HepG2 (cell line): ENCODE measurements at regions not wholly inside any gene's neighbourhood (a gene's known extent, or its start where the extent isn't known, plus 50 kb on each side); places are given as distances from the start of the nearest gene placed in this dataset.

Source experiments
- CEBPG ChIP-seq: IDR thresholded peaks from 2 replicates; pipeline ENCODE4 v1.6.1; 2016
- HIVEP1 ChIP-seq: sonication (generic); formaldehyde crosslinking; IDR thresholded peaks from 2 replicates; pipeline ENCODE4 v1.4.0; 2020; ENCODE audit warnings: mild to moderate bottlenecking, missing genetic modification reagents
- HNF4A ChIP-seq: sonication (generic); formaldehyde crosslinking; IDR thresholded peaks from 2 replicates; pipeline ENCODE4 v1.4.0; 2020; ENCODE audit warnings: missing genetic modification reagents
- HOXD1 ChIP-seq: sonication (generic); formaldehyde crosslinking; IDR thresholded peaks from 2 replicates; pipeline ENCODE4 v1.5.0; 2020; ENCODE audit warnings: missing genetic modification reagents
- JUN ChIP-seq: sonication (generic); formaldehyde crosslinking; IDR thresholded peaks from 2 replicates; pipeline ENCODE4 v1.4.0; 2020; ENCODE audit warnings: mild to moderate bottlenecking, missing genetic modification reagents
- MBD4 ChIP-seq: IDR thresholded peaks from 2 replicates; pipeline ENCODE4 v1.6.1; 2012; ENCODE audit warnings: low read length, inconsistent platforms, borderline replicate concordance
- MBNL3 ChIP-seq: fragments of 250-450 bp; sonication (Bioruptor Pico); conservative IDR thresholded peaks from 2 replicates; pipeline ENCODE4 v1.8.0; 2022; ENCODE audit warnings: mild to moderate bottlenecking, inconsistent platforms
- NFE2 ChIP-seq: sonication (generic); formaldehyde crosslinking; IDR thresholded peaks from 2 replicates; pipeline ENCODE4 v1.4.0; 2020; ENCODE audit warnings: missing genetic modification reagents
- NFYB ChIP-seq: sonication (generic); formaldehyde crosslinking; IDR thresholded peaks from 2 replicates; pipeline ENCODE4 v1.4.0; 2020; ENCODE audit warnings: missing genetic modification reagents
- RBM22 ChIP-seq: fragments of 200-400 bp; formaldehyde crosslinking; optimal IDR thresholded peaks from 2 replicates; pipeline ENCODE3; 2017; ENCODE audit warnings: mild to moderate bottlenecking, low read length, moderate library complexity
- SRY ChIP-seq: sonication (generic); formaldehyde crosslinking; IDR thresholded peaks from 2 replicates; pipeline ENCODE4 v1.8.0; 2022; ENCODE audit warnings: mild to moderate bottlenecking, missing genetic modification reagents
- TBX3 ChIP-seq: fragments of 450-650 bp; IDR thresholded peaks from 2 replicates; pipeline ENCODE4 v1.6.1; 2017; ENCODE audit warnings: antibody characterized with exemption, mild to moderate bottlenecking, inconsistent platforms, borderline replicate concordance
- ZKSCAN5 ChIP-seq: sonication (generic); formaldehyde crosslinking; IDR thresholded peaks from 2 replicates; pipeline ENCODE4 v1.5.1; 2020; ENCODE audit warnings: mild to moderate bottlenecking, missing genetic modification reagents
- ZNF256 ChIP-seq: sonication (generic); formaldehyde crosslinking; conservative IDR thresholded peaks from 2 replicates; pipeline ENCODE4 v1.4.0; 2020; ENCODE audit warnings: missing genetic modification reagents
- ZNF30 ChIP-seq: sonication (generic); formaldehyde crosslinking; IDR thresholded peaks from 2 replicates; pipeline ENCODE4 v1.5.0; 2020; ENCODE audit warnings: mild to moderate bottlenecking, missing genetic modification reagents
- ZNF33B ChIP-seq: sonication (generic); formaldehyde crosslinking; IDR thresholded peaks from 2 replicates; pipeline ENCODE4 v1.5.1; 2020; ENCODE audit warnings: mild to moderate bottlenecking, missing genetic modification reagents
- ZNF552 ChIP-seq: sonication (generic); formaldehyde crosslinking; IDR thresholded peaks from 2 replicates; pipeline ENCODE4 v1.9.0; 2022; ENCODE audit warnings: missing genetic modification reagents, mild to moderate bottlenecking, borderline replicate concordance
- ZNF577 ChIP-seq: sonication (generic); formaldehyde crosslinking; IDR thresholded peaks from 2 replicates; pipeline ENCODE4 v1.4.0; 2020; ENCODE audit warnings: mild to moderate bottlenecking, low read depth, missing genetic modification reagents, borderline replicate concordance
- ZSCAN20 ChIP-seq: sonication (generic); formaldehyde crosslinking; IDR thresholded peaks from 2 replicates; pipeline ENCODE4 v1.4.0; 2020; ENCODE audit warnings: missing genetic modification reagents, mild to moderate bottlenecking, borderline replicate concordance
- ZSCAN21 ChIP-seq: sonication (generic); formaldehyde crosslinking; IDR thresholded peaks from 2 replicates; pipeline ENCODE4 v1.8.0; 2022; ENCODE audit warnings: mild to moderate bottlenecking, missing genetic modification reagents, moderate library complexity, borderline replicate concordance
- TF ChIP-seq, protein P1 (sequence below): sonication (generic); formaldehyde crosslinking; IDR thresholded peaks from 2 replicates; pipeline ENCODE4 v1.5.0; 2020; ENCODE audit warnings: missing genetic modification reagents
- TF ChIP-seq, protein P2 (sequence below): sonication (generic); formaldehyde crosslinking; IDR thresholded peaks from 2 replicates; pipeline ENCODE4 v1.4.0; 2020; ENCODE audit warnings: mild to moderate bottlenecking, missing genetic modification reagents
- TF ChIP-seq, protein P3 (sequence below): IDR thresholded peaks from 2 replicates; pipeline ENCODE4 v1.6.1; 2012; ENCODE audit warnings: low read depth, low read length, improper control_type of control experiment
- TF ChIP-seq, protein P4 (sequence below): sonication (generic); formaldehyde crosslinking; IDR thresholded peaks from 2 replicates; pipeline ENCODE4 v1.4.0; 2020; ENCODE audit warnings: mild to moderate bottlenecking, missing genetic modification reagents

DNA sequence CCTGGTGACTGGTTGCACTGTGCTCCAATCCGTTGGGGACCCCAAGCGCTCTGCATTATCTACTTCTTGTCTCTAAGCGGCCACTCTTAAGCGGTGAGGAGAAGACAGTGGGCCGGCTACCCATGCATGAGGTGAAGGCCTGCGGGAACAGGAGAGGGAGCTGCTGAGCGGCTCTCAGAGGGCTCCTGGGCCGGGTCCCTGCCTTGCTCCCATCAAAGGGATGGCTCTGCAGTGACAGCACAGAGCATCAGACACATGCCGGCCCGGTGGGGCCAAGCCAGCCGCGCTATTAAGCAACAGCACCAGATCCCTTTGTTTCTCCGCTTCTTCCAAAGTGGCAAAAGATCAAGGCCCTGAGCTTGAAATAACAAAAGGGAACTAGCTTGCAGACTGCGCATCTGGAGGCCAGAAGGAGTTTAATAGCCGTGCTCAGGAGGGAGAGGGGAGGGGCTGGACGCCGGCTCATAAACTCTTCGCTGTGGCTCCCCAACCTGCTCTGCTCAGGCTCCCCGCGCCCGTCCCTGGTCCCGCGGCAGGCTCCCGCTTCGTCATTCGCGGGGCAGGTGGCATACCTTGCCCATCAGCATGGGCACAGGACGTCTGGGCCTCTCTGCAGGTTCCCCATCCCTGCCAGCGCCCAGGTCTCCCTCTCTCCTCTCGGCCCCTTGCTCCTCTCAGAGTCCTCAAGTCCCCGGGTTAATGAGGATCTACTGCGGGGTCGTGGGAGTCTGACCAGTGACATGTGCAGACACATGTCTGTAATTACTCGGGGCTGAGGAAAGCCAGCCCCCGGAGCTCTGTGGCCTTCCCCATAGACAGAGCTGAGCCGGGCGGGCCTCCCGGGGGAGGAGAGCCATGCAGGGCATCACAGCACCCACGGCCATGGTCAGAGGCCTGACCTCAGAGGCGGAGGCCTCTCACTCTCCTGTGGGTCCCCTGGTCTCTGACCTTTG lies 96.7 kb downstream of the ASB1 start (continued):
- TF ChIP-seq TBX3: 0 out of 2 replicates have a peak, but pooled peaks have one; percentile 20
- no peak for TF ChIP-seq RBM22
- TF ChIP-seq CEBPG (CRISPR knock-in tag): peak; percentile 89
- peak; percentile 33 for TF ChIP-seq HNF4A (CRISPR knock-in tag)
- TF ChIP-seq MBD4: no peak
- no peak for TF ChIP-seq NFE2 (CRISPR knock-in tag)
- no peak for TF ChIP-seq HOXD1
- TF ChIP-seq ZSCAN21 (CRISPR knock-in tag): peak; percentile 5; the same call in 1 of the 2 replicates
- no peak for TF ChIP-seq NFYB
- no peak for TF ChIP-seq MBNL3 (CRISPR knock-in tag)
- no peak for TF ChIP-seq ZNF552 (CRISPR knock-in tag)
- TF ChIP-seq ZNF30 (CRISPR knock-in tag): no peak
- no peak for TF ChIP-seq ZKSCAN5
- no peak for TF ChIP-seq HIVEP1
- TF ChIP-seq ZNF577 (CRISPR knock-in tag): no peak
- TF ChIP-seq ZNF33B: no peak
- TF ChIP-seq, protein P1, sequence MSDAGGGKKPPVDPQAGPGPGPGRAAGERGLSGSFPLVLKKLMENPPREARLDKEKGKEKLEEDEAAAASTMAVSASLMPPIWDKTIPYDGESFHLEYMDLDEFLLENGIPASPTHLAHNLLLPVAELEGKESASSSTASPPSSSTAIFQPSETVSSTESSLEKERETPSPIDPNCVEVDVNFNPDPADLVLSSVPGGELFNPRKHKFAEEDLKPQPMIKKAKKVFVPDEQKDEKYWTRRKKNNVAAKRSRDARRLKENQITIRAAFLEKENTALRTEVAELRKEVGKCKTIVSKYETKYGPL (CRISPR knock-in tag): no peak
- no peak for TF ChIP-seq ZSCAN20
- TF ChIP-seq, protein P2, sequence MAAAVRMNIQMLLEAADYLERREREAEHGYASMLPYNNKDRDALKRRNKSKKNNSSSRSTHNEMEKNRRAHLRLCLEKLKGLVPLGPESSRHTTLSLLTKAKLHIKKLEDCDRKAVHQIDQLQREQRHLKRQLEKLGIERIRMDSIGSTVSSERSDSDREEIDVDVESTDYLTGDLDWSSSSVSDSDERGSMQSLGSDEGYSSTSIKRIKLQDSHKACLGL: no peak
- TF ChIP-seq ZNF256 (CRISPR knock-in tag): no peak
- TF ChIP-seq, protein P3, sequence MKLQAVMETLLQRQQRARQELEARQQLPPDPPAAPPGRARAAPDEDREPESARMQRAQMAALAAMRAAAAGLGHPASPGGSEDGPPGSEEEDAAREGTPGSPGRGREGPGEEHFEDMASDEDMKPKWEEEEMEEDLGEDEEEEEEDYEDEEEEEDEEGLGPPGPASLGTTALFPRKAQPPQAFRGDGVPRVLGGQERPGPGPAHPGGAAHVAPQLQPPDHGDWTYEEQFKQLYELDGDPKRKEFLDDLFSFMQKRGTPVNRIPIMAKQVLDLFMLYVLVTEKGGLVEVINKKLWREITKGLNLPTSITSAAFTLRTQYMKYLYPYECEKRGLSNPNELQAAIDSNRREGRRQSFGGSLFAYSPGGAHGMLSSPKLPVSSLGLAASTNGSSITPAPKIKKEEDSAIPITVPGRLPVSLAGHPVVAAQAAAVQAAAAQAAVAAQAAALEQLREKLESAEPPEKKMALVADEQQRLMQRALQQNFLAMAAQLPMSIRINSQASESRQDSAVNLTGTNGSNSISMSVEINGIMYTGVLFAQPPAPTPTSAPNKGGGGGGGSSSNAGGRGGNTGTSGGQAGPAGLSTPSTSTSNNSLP: peak; percentile 49
- TF ChIP-seq JUN (CRISPR knock-in tag): no peak
- TF ChIP-seq SRY: 0 out of 2 replicates have a peak, but pooled peaks have one; percentile 43
- TF ChIP-seq, protein P4, sequence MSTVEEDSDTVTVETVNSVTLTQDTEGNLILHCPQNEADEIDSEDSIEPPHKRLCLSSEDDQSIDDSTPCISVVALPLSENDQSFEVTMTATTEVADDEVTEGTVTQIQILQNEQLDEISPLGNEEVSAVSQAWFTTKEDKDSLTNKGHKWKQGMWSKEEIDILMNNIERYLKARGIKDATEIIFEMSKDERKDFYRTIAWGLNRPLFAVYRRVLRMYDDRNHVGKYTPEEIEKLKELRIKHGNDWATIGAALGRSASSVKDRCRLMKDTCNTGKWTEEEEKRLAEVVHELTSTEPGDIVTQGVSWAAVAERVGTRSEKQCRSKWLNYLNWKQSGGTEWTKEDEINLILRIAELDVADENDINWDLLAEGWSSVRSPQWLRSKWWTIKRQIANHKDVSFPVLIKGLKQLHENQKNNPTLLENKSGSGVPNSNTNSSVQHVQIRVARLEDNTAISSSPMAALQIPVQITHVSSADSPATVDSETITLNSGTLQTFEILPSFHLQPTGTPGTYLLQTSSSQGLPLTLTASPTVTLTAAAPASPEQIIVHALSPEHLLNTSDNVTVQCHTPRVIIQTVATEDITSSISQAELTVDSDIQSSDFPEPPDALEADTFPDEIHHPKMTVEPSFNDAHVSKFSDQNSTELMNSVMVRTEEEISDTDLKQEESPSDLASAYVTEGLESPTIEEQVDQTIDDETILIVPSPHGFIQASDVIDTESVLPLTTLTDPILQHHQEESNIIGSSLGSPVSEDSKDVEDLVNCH (CRISPR knock-in tag): no peak
